Prostate gland (tissue), 2 donors: ENCODE measurements at regions not wholly inside any gene's neighbourhood (a gene's known extent, or its start where the extent isn't known, plus 50 kb on each side); places are given as distances from the start of the nearest gene placed in this dataset.

ENCODE experiments used
- POLR2A ChIP-seq: fragments of 450-650 bp; IDR thresholded peaks from one replicate; pipeline ENCODE4 v1.6.1; 2016; ENCODE audit warnings: antibody characterized with exemption, mild to moderate bottlenecking
- POLR2AphosphoS5 ChIP-seq: sonication (generic); formaldehyde crosslinking; IDR thresholded peaks from one replicate; pipeline ENCODE4 v1.6.1; 2017; ENCODE audit warnings: antibody characterized with exemption
- TF ChIP-seq, protein P1 (sequence below), 4 experiments: fragments of 200-600 bp in 2 of 4; fragments of 450-650 bp in 2 of 4; sonication (generic) in 2 of 4; IDR thresholded peaks; 1 replicate in 3 of 4; 2 replicates in 1 of 4; pipeline ENCODE4 v1.5.1; 2016 to 2019; ENCODE audit warnings: antibody characterized with exemption in 4 of 4, mild to moderate bottlenecking in 2 of 4, moderate library complexity in 2 of 4

DNA sequence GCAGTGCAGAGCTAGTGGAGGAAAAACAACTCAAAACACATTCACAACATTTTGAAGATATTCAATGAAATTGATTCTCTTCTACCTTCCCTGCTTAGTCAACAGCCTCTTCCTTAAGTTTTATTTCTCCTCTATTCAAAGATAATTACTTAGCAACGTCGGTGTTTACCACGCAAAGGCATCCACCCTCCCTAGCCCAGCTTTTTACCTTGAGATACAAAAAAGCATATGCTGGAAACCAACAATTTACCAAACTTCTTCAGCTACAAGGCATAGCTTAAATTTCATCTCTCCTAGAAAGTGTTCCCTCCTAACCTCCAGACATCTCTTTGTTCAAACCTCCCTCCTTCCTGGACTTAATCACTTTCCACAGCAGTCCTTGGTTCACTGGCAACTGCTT, 102.8 kb upstream of the SOD1 start:
- TF ChIP-seq, protein P1, sequence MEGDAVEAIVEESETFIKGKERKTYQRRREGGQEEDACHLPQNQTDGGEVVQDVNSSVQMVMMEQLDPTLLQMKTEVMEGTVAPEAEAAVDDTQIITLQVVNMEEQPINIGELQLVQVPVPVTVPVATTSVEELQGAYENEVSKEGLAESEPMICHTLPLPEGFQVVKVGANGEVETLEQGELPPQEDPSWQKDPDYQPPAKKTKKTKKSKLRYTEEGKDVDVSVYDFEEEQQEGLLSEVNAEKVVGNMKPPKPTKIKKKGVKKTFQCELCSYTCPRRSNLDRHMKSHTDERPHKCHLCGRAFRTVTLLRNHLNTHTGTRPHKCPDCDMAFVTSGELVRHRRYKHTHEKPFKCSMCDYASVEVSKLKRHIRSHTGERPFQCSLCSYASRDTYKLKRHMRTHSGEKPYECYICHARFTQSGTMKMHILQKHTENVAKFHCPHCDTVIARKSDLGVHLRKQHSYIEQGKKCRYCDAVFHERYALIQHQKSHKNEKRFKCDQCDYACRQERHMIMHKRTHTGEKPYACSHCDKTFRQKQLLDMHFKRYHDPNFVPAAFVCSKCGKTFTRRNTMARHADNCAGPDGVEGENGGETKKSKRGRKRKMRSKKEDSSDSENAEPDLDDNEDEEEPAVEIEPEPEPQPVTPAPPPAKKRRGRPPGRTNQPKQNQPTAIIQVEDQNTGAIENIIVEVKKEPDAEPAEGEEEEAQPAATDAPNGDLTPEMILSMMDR (IDR thresholded peaks at IDR 0.05) = no peak
- TF ChIP-seq POLR2A (no peak), POLR2AphosphoS5 (no peak)
